Progenitor cell of endocrine pancreas (in vitro differentiated cells): ENCODE measurements at regions not wholly inside any gene's neighbourhood (a gene's known extent, or its start where the extent isn't known, plus 50 kb on each side); places are given as distances from the start of the nearest gene placed in this dataset.
"Not testable (repeated sequence)": the region's sequence is repeated elsewhere in the genome, so short reads cannot be mapped to it uniquely, and the experiment has no call there.

Experiments
- DNase-seq: peaks from one replicate; pipeline ENCODE4 v3.0.0; 2021; ENCODE audit warnings: low spot score; ENCODE audit not compliant: unreplicated experiment
- H3K27ac Mint-ChIP-seq: 2 replicates; pipeline ENCODE4 v1.8.0; 2021; ENCODE audit warnings: mild to moderate bottlenecking, moderate library complexity, mixed read lengths
- H3K27me3 Mint-ChIP-seq: 2 replicates; pipeline ENCODE4 v1.8.0; 2021; ENCODE audit warnings: mixed read lengths
- H3K36me3 Mint-ChIP-seq: 2 replicates; pipeline ENCODE4 v1.8.0; 2022; ENCODE audit warnings: mixed read lengths; ENCODE audit not compliant: insufficient read depth
- H3K4me1 Mint-ChIP-seq: 2 replicates; pipeline ENCODE4 v1.8.0; 2021; ENCODE audit warnings: low read depth, mixed read lengths
- H3K4me3 Mint-ChIP-seq: 2 replicates; pipeline ENCODE4 v1.8.0; 2021; ENCODE audit warnings: low read depth, mild to moderate bottlenecking, moderate library complexity, mixed read lengths
- H3K9me3 Mint-ChIP-seq: 2 replicates; pipeline ENCODE4 v1.8.0; 2021; ENCODE audit warnings: low read depth, mixed read lengths
- CTCF ChIP-seq: fragments of 200-600 bp; sonication (generic); IDR thresholded peaks from one replicate; pipeline ENCODE4 v1.5.0; 2021; ENCODE audit warnings: antibody characterized with exemption, mild to moderate bottlenecking; ENCODE audit not compliant: unreplicated experiment

GRCh38 chr11:112534208-112534607, 273.5 kb upstream of the PLET1 start:
- Mint-ChIP-seq H3K36me3 (no peaks in the 10 kb centered on the region), H3K9me3 (peaks cover 2% of the 10 kb centered on the region), H3K4me1 (peaks cover 14% of the 10 kb centered on the region), H3K4me3 (no peak overlapping the region), H3K27me3 (peaks cover 6% of the 10 kb centered on the region), H3K27ac (no peak overlapping the region)
- no peak for TF ChIP-seq CTCF
- no peak for DNase-seq

GRCh38 chr11:112537026-112537425, 276.4 kb upstream of the PLET1 start:
- H3K27ac Mint-ChIP-seq, result no peak overlapping the region
- TF ChIP-seq CTCF, result no peak

GRCh38 chr11:112537846-112538330, 277.2 kb upstream of the PLET1 start:
- Mint-ChIP-seq H3K36me3 (no peaks in the 10 kb centered on the region), H3K27ac (no peak overlapping the region), H3K9me3 (no peaks in the 10 kb centered on the region), H3K4me3 (no peak overlapping the region), H3K4me1 (peaks cover 16% of the 10 kb centered on the region), H3K27me3 (peaks cover 6% of the 10 kb centered on the region)
- DNase-seq, result no peak
- TF ChIP-seq CTCF, result no peak

More at GRCh38 chr11:112537026-112537425, 276.4 kb upstream of the PLET1 start:
- Mint-ChIP-seq H3K36me3 (no peaks in the 10 kb centered on the region), H3K4me1 (peaks cover 14% of the 10 kb centered on the region), H3K4me3 (no peak overlapping the region), H3K27me3 (peaks cover 6% of the 10 kb centered on the region), H3K9me3 (no peaks in the 10 kb centered on the region)
- DNase-seq, result no peak

- no peak for TF ChIP-seq CTCF
- no peak for DNase-seq
Observed at GRCh38 chr11:112538534-112539280, 278.0 kb upstream of the PLET1 start.

GRCh38 chr11:112539281-112539555, 278.6 kb upstream of the PLET1 start:
- not testable (repeated sequence) for H3K4me1 Mint-ChIP-seq, H3K36me3 Mint-ChIP-seq, H3K27me3 Mint-ChIP-seq, DNase-seq, H3K27ac Mint-ChIP-seq, H3K9me3 Mint-ChIP-seq, H3K4me3 Mint-ChIP-seq

More at GRCh38 chr11:112538534-112539280, 278.0 kb upstream of the PLET1 start:
- peaks cover 7% of the 10 kb centered on the region for H3K4me1 Mint-ChIP-seq
- no peak overlapping the region for H3K4me3 Mint-ChIP-seq
- H3K27me3 Mint-ChIP-seq, result peaks cover 6% of the 10 kb centered on the region
- no peaks in the 10 kb centered on the region for H3K9me3 Mint-ChIP-seq
- H3K27ac Mint-ChIP-seq, result no peak overlapping the region
- H3K36me3 Mint-ChIP-seq, result no peaks in the 10 kb centered on the region

GRCh38 chr11:112539741-112540140, 279.1 kb upstream of the PLET1 start:
- Mint-ChIP-seq H3K9me3 (no peaks in the 10 kb centered on the region), H3K4me3 (no peak overlapping the region), H3K27ac (no peak overlapping the region), H3K4me1 (peaks cover 6% of the 10 kb centered on the region), H3K36me3 (no peaks in the 10 kb centered on the region), H3K27me3 (peaks cover 6% of the 10 kb centered on the region)
- no peak for DNase-seq
- TF ChIP-seq CTCF, result no peak
